Right renal cortex interstitium (tissue), 3 donors: ENCODE measurements at regions not wholly inside any gene's neighbourhood (a gene's known extent, or its start where the extent isn't known, plus 50 kb on each side); places are given as distances from the start of the nearest gene placed in this dataset.

Source experiments
- DNase-seq, 3 donors: peaks; one replicate each; pipeline ENCODE4 v3.0.0-alpha.2; 2013; ENCODE audit warnings: low read depth in 3 of 3, low spot score in 2 of 3

- DNase-seq = no peak
Observed at GRCh38 chr2:11012131-11012693, 100.5 kb downstream of the KCNF1 start.

- no peak for DNase-seq
Observed at GRCh38 chr2:11013196-11013595, 101.5 kb downstream of the KCNF1 start.

- no peak for DNase-seq
Observed at GRCh38 chr2:11014026-11014425, 102.3 kb downstream of the KCNF1 start.

GRCh38 chr2:11016735-11017388 lies 105.1 kb downstream of the KCNF1 start:
- DNase-seq = no peak

- no peak for DNase-seq
Observed at GRCh38 chr2:11017921-11018320, 106.2 kb downstream of the KCNF1 start.

GRCh38 chr2:11018651-11019185 lies 107.0 kb downstream of the KCNF1 start:
- no peak for DNase-seq

GRCh38 chr2:11019614-11020013 lies 107.9 kb downstream of the KCNF1 start:
- DNase-seq = no peak

- no peak for DNase-seq
Observed at GRCh38 chr2:11022064-11022463, 110.3 kb downstream of the KCNF1 start.

- no peak for DNase-seq
Observed at GRCh38 chr2:11022591-11023273, 111.0 kb downstream of the KCNF1 start.

- DNase-seq = no peak
Observed at GRCh38 chr2:11023326-11024258, 111.9 kb downstream of the KCNF1 start.

GRCh38 chr2:11024259-11024645 lies 112.5 kb downstream of the KCNF1 start:
- peak in 1 of 3 donors; percentile 19 for DNase-seq

- DNase-seq = no peak
Observed at GRCh38 chr2:11024687-11025086, 113.0 kb downstream of the KCNF1 start.

- no peak for DNase-seq
Observed at GRCh38 chr2:11026286-11026921, 114.7 kb downstream of the KCNF1 start.

- no peak for DNase-seq
Observed at GRCh38 chr2:11027195-11027594, 115.5 kb downstream of the KCNF1 start.

GRCh38 chr2:11028407-11028916 lies 116.7 kb downstream of the KCNF1 start:
- no peak for DNase-seq

- DNase-seq = no peak
Observed at GRCh38 chr2:11029136-11029535, 117.4 kb downstream of the KCNF1 start.

GRCh38 chr2:11030036-11030435 lies 118.3 kb downstream of the KCNF1 start:
- DNase-seq = no peak

GRCh38 chr2:11030909-11031308 lies 119.2 kb downstream of the KCNF1 start:
- no peak for DNase-seq

- DNase-seq = no peak
Observed at GRCh38 chr2:11031876-11032275, 120.1 kb downstream of the KCNF1 start.

GRCh38 chr2:11032396-11032795 lies 120.7 kb downstream of the KCNF1 start:
- DNase-seq = no peak
